Mesenchymal stem cell (in vitro differentiated cells and primary cell): ENCODE measurements at regions not wholly inside any gene's neighbourhood (a gene's known extent, or its start where the extent isn't known, plus 50 kb on each side); places are given as distances from the start of the nearest gene placed in this dataset.

Experiments
- DNase-seq: peaks from one replicate; pipeline ENCODE4 v3.0.0-alpha.2; 2013
- H2AFZ ChIP-seq: one replicate; pipeline ENCODE4 v1.6.1; 2013; ENCODE audit warnings: low read depth, mild to moderate bottlenecking, control low read depth, inconsistent platforms, low read length, moderate library complexity
- H2AK5ac ChIP-seq: 2 replicates; pipeline ENCODE4 v1.6.1; 2013; ENCODE audit warnings: low read length, moderate library complexity, mild to moderate bottlenecking, inconsistent platforms; ENCODE audit not compliant: severe bottlenecking
- H2BK120ac ChIP-seq: one replicate; pipeline ENCODE4 v1.6.1; 2013; ENCODE audit warnings: low read depth, mild to moderate bottlenecking, inconsistent platforms, low read length, moderate library complexity
- H2BK12ac ChIP-seq, 2 experiments: one replicate each; pipeline ENCODE4 v1.6.1; 2013; ENCODE audit warnings: inconsistent platforms in 2 of 2, low read length in 2 of 2, mild to moderate bottlenecking in 2 of 2, moderate library complexity in 2 of 2, control low read depth in 1 of 2
- H2BK15ac ChIP-seq: one replicate; pipeline ENCODE4 v1.6.1; 2013; ENCODE audit warnings: mild to moderate bottlenecking, low read depth, inconsistent platforms; ENCODE audit not compliant: poor library complexity, severe bottlenecking
- H2BK5ac ChIP-seq: 2 replicates; pipeline ENCODE4 v1.6.1; 2013; ENCODE audit warnings: low read depth, mild to moderate bottlenecking, low read length, control low read depth, inconsistent platforms; ENCODE audit not compliant: poor library complexity, severe bottlenecking
- H3K14ac ChIP-seq, 2 experiments: one replicate each; pipeline ENCODE4 v1.6.1; 2013; ENCODE audit warnings: inconsistent platforms in 2 of 2, low read length in 2 of 2, control low read depth in 1 of 2, mild to moderate bottlenecking in 1 of 2, moderate library complexity in 1 of 2
- H3K18ac ChIP-seq, 2 experiments: one replicate each; pipeline ENCODE4 v1.6.1; 2013; ENCODE audit warnings: inconsistent platforms in 2 of 2, low read length in 2 of 2, control low read depth in 1 of 2, low read depth in 1 of 2, mild to moderate bottlenecking in 1 of 2
- H3K23ac ChIP-seq, 2 experiments: one replicate each; pipeline ENCODE4 v1.6.1; 2013; ENCODE audit warnings: inconsistent platforms in 2 of 2, low read length in 2 of 2, mild to moderate bottlenecking in 2 of 2, moderate library complexity in 2 of 2, control low read depth in 1 of 2
- H3K27ac ChIP-seq: 2 replicates; pipeline ENCODE4 v1.5.1; 2013; ENCODE audit warnings: mild to moderate bottlenecking, moderate library complexity, low read length, control low read depth, inconsistent platforms; ENCODE audit not compliant: poor library complexity, severe bottlenecking
- H3K27me3 ChIP-seq, 2 experiments: 2 replicates each; pipeline versions ENCODE4 v1.6.1 to v1.7.0; 2013; ENCODE audit warnings: low read length in 2 of 2, mild to moderate bottlenecking in 2 of 2, moderate library complexity in 2 of 2, control low read depth in 1 of 2, inconsistent platforms in 1 of 2; ENCODE audit not compliant: control insufficient read depth in 1 of 2, insufficient read depth in 1 of 2
- H3K36me3 ChIP-seq, 2 experiments: 2 replicates each; pipeline versions ENCODE4 v1.6.1 to v1.7.0; 2013; ENCODE audit warnings: low read length in 2 of 2, control low read depth in 1 of 2, inconsistent platforms in 1 of 2, low read depth in 1 of 2, mild to moderate bottlenecking in 1 of 2; ENCODE audit not compliant: insufficient read depth in 2 of 2, control insufficient read depth in 1 of 2
- H3K4ac ChIP-seq, 2 experiments: one replicate each; pipeline ENCODE4 v1.6.1; 2013; ENCODE audit warnings: inconsistent platforms in 2 of 2, low read length in 2 of 2, mild to moderate bottlenecking in 2 of 2, moderate library complexity in 2 of 2, control low read depth in 1 of 2, low read depth in 1 of 2
- H3K4me1 ChIP-seq: 2 replicates; pipeline ENCODE4 v1.6.1; 2013; ENCODE audit warnings: low read depth, low read length, control low read depth; ENCODE audit not compliant: control insufficient read depth, insufficient read depth
- H3K4me2 ChIP-seq: 2 replicates; pipeline ENCODE4 v1.6.1; 2013; ENCODE audit warnings: low read length, mild to moderate bottlenecking, inconsistent platforms; ENCODE audit not compliant: poor library complexity, severe bottlenecking
- H3K4me3 ChIP-seq, 2 experiments: 2 replicates each; pipeline versions ENCODE4 v1.5.1 to v1.7.0; 2013; ENCODE audit warnings: low read length in 2 of 2, mild to moderate bottlenecking in 2 of 2, control low read depth in 1 of 2, low read depth in 1 of 2; ENCODE audit not compliant: insufficient read depth in 1 of 2
- H3K79me1 ChIP-seq: replicated peaks from 2 replicates; pipeline ENCODE4 v1.6.1; 2013; ENCODE audit warnings: mild to moderate bottlenecking, control low read depth, low read length, inconsistent platforms; ENCODE audit not compliant: poor library complexity, severe bottlenecking
- H3K9ac ChIP-seq: 2 replicates; pipeline ENCODE4 v1.7.0; 2013; ENCODE audit warnings: mild to moderate bottlenecking, low read length, moderate library complexity
- H3K9me3 ChIP-seq: 2 replicates; pipeline ENCODE4 v1.7.0; 2013; ENCODE audit warnings: mild to moderate bottlenecking, low read length; ENCODE audit not compliant: control insufficient read depth
- H4K8ac ChIP-seq: one replicate; pipeline ENCODE4 v1.6.1; 2013; ENCODE audit warnings: inconsistent platforms, mild to moderate bottlenecking, low read length, moderate library complexity
- H4K91ac ChIP-seq: one replicate; pipeline ENCODE4 v1.6.1; 2013; ENCODE audit warnings: mild to moderate bottlenecking, low read length, inconsistent platforms
- WGBS: methylation state at CpG from one replicate; pipeline ENCODE4 v1.1.7; 2013; ENCODE audit warnings: mixed read lengths; 5-methylcytosine and 5-hydroxymethylcytosine counted together

DNA sequence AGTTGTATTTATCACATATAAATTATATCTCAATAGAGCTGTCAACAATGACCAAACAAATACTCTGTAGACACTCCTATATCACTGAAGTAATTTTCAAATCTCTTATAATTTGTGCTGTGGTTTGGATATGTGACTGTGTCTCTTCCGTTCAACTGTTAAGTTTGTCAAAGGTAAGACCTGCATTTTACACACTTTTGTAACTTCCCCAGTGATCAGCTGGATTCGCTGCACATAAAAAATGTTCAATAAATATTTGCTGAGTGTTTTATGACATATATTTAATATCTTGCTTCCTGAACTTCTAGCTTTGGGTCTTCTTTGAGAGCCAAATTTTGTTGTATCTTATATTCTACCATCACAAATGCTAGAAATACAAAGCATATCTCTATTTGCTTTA, 57.3 kb upstream of the ROCK1 start:
- H2BK120ac ChIP-seq: no peak overlapping the region
- H2AFZ ChIP-seq: no peak overlapping the region
- H2AK5ac ChIP-seq: no peak overlapping the region
- H3K27me3 ChIP-seq: no peaks in the 10 kb centered on the region
- no peak overlapping the region for H2BK15ac ChIP-seq
- H2BK5ac ChIP-seq: no peak overlapping the region
- no peak overlapping the region for H3K4me2 ChIP-seq
- no peaks in the 10 kb centered on the region for H3K4me1 ChIP-seq
- WGBS: no CpG with 5 or more reads among the region's 2 CpGs
- H3K27ac ChIP-seq: no peak overlapping the region
- H3K36me3 ChIP-seq: no peaks in the 10 kb centered on the region
- no peak overlapping the region for H4K91ac ChIP-seq
- H3K79me1 ChIP-seq: no peaks in the 10 kb centered on the region
- H3K23ac ChIP-seq: no peak overlapping the region
- no peak overlapping the region for H3K18ac ChIP-seq
- H2BK12ac ChIP-seq: no peak overlapping the region
- no peak for DNase-seq
- H3K9me3 ChIP-seq: no peaks in the 10 kb centered on the region
- no peak overlapping the region for H3K9ac ChIP-seq
- H3K4ac ChIP-seq: no peak overlapping the region
- H4K8ac ChIP-seq: no peak overlapping the region
- no peak overlapping the region for H3K14ac ChIP-seq
- no peak overlapping the region for H3K4me3 ChIP-seq

DNA sequence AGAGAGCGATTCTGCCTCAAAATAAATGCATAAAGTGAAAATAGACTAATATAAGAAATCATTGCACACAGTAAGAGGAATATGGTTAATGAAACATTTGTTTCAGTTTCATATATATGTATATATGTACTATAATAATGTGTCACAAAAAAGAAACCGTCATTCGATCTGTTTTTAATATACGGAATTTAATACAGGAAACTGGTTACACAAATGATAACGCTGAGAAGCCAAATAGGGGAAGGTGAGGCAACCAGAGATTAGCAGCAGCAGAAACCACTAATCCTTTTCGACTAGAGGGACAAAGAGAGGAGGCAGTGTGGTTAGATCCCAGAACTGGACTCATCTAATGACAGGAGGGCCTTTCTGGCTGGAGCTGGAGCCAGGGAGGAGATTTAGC, 64.2 kb upstream of the GREB1L start:
- H3K36me3 ChIP-seq: no peaks in the 10 kb centered on the region
- DNase-seq: no peak
- H2BK5ac ChIP-seq: no peak overlapping the region
- H2AFZ ChIP-seq: no peak overlapping the region
- no peak overlapping the region for H2BK120ac ChIP-seq
- no peak overlapping the region for H2AK5ac ChIP-seq
- no peak overlapping the region for H3K4me3 ChIP-seq
- no peak overlapping the region for H3K9ac ChIP-seq
- peaks cover 0 to 3% of the 10 kb centered on the region in 2 experiments for H3K27me3 ChIP-seq
- H3K18ac ChIP-seq: no peak overlapping the region
- H3K4me2 ChIP-seq: no peak overlapping the region
- no peak overlapping the region for H3K4ac ChIP-seq
- no peak overlapping the region for H4K91ac ChIP-seq
- H2BK12ac ChIP-seq: no peak overlapping the region
- no peak overlapping the region for H4K8ac ChIP-seq
- no peaks in the 10 kb centered on the region for H3K79me1 ChIP-seq
- no peaks in the 10 kb centered on the region for H3K9me3 ChIP-seq
- no peak overlapping the region for H3K27ac ChIP-seq
- H2BK15ac ChIP-seq: no peak overlapping the region
- H3K23ac ChIP-seq: no peak overlapping the region
- no peaks in the 10 kb centered on the region for H3K4me1 ChIP-seq
- no peak overlapping the region for H3K14ac ChIP-seq
- WGBS: 92% methylated on average over 5 of the region's 6 CpGs

DNA sequence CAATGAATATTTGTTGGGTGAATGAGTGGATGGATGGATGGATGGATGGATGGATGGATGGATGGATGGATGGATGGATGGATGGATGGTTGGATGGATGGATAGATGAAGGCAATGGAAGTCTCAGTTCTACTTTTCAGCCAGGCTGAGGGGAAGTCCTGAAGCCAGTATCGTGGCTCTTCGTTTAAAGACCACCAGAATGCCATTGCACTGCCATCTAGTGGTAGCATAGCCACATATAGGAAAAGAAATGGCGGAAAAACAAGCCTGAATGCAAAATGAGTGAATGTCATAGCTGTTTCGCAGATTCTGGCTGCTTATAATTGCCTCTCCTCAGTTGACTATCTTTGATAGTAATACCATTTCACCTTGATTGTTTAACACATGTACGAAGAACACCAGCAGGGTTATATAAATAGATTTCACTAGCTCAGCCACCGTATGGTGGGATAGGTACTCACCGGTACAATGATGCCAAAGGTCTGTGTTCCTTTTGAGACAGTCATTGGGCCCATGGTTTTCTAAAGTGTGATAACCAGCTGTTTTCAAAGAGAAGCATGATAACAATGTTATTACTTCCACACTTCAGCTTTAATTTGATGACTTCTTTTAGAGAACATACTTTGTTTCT, 62.3 kb upstream of the GREB1L start:
- Histone ChIP-seq H3K4me2 (no peak overlapping the region), H3K27me3 (peaks cover 0 to 3% of the 10 kb centered on the region in 2 experiments), H2AFZ (no peak overlapping the region), H2AK5ac (no peak overlapping the region), H2BK5ac (no peak overlapping the region), H2BK15ac (no peak overlapping the region), H3K4ac (no peak overlapping the region), H3K9ac (peak overlapping the region; percentile 40), H3K23ac (no peak overlapping the region), H4K91ac (no peak overlapping the region), H3K4me1 (no peaks in the 10 kb centered on the region), H3K79me1 (no peaks in the 10 kb centered on the region), H3K9me3 (no peaks in the 10 kb centered on the region), H2BK12ac (no peak overlapping the region), H4K8ac (no peak overlapping the region), H3K4me3 (no peak overlapping the region), H3K14ac (no peak overlapping the region), H3K27ac (no peak overlapping the region), H2BK120ac (no peak overlapping the region), H3K36me3 (no peaks in the 10 kb centered on the region), H3K18ac (no peak overlapping the region)
- DNase-seq: peak; percentile 68
- 35% methylated on average over 7 of the region's 7 CpGs for WGBS

DNA sequence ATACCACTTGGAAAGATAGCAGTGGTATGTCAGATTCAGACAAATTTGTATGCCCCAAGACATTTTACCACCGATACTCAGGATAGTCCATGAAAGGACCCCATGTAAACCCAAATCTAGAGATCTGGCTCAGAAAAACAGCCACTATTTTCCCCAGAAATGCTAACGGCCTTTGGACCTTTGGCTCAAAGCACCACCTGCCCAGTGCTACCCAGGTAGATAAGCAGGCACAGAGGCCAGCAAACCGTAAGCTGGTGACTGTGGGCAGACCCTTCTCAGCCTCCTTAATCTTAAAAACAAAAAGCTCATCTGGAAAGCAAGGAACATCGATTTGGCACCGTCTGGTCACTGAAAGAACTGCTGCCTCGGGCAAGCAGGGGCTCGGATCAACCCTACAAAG, 61.4 kb upstream of the GREB1L start:
- no peaks in the 10 kb centered on the region for H3K4me1 ChIP-seq
- H2AK5ac ChIP-seq: no peak overlapping the region
- no peaks in the 10 kb centered on the region for H3K79me1 ChIP-seq
- no peak overlapping the region for H2BK120ac ChIP-seq
- no peak overlapping the region for H3K9ac ChIP-seq
- no peaks in the 10 kb centered on the region for H3K9me3 ChIP-seq
- no peak overlapping the region for H3K14ac ChIP-seq
- no peak for DNase-seq
- no peak overlapping the region for H3K18ac ChIP-seq
- H4K8ac ChIP-seq: no peak overlapping the region
- no peaks in the 10 kb centered on the region for H3K36me3 ChIP-seq
- H2BK15ac ChIP-seq: no peak overlapping the region
- WGBS: 73% methylated on average over 7 of the region's 7 CpGs
- no peak overlapping the region for H2AFZ ChIP-seq
- no peak overlapping the region for H4K91ac ChIP-seq
- peaks cover 0 to 3% of the 10 kb centered on the region in 2 experiments for H3K27me3 ChIP-seq
- no peak overlapping the region for H3K4ac ChIP-seq
- H3K4me3 ChIP-seq: no peak overlapping the region
- H3K4me2 ChIP-seq: no peak overlapping the region
- no peak overlapping the region for H3K23ac ChIP-seq
- no peak overlapping the region for H2BK12ac ChIP-seq
- no peak overlapping the region for H3K27ac ChIP-seq
- H2BK5ac ChIP-seq: no peak overlapping the region
